Left kidney (tissue), 1 donor: ENCODE measurements at regions not wholly inside any gene's neighbourhood (a gene's known extent, or its start where the extent isn't known, plus 50 kb on each side); places are given as distances from the start of the nearest gene placed in this dataset.

ENCODE experiments used
- DNase-seq: peaks from one replicate; pipeline ENCODE4 v3.0.0-alpha.2; 2013

GRCh38 chr21:15370462-15370975 lies 305.7 kb upstream of the NRIP1 start:
- DNase-seq, result no peak

GRCh38 chr21:15373941-15374340 lies 309.1 kb upstream of the NRIP1 start:
- no peak for DNase-seq

GRCh38 chr21:15379776-15380175 lies 315.0 kb upstream of the NRIP1 start:
- DNase-seq, result no peak

- no peak for DNase-seq
Observed at GRCh38 chr21:15383588-15383987, 318.8 kb upstream of the NRIP1 start.

- DNase-seq, result no peak
Observed at GRCh38 chr21:15390049-15390448, 325.2 kb upstream of the NRIP1 start.

- DNase-seq, result no peak
Observed at GRCh38 chr21:15397258-15397657, 332.5 kb upstream of the NRIP1 start.

GRCh38 chr21:15400905-15401304 lies 328.9 kb upstream of the USP25 start:
- DNase-seq, result no peak

GRCh38 chr21:15401331-15401730 lies 328.5 kb upstream of the USP25 start:
- DNase-seq, result no peak

GRCh38 chr21:15405214-15405613 lies 324.6 kb upstream of the USP25 start:
- no peak for DNase-seq

- DNase-seq, result no peak
Observed at GRCh38 chr21:15406791-15407190, 323.0 kb upstream of the USP25 start.

- DNase-seq, result no peak
Observed at GRCh38 chr21:15407585-15407984, 322.2 kb upstream of the USP25 start.

GRCh38 chr21:15408089-15408488 lies 321.7 kb upstream of the USP25 start:
- no peak for DNase-seq

- DNase-seq, result no peak
Observed at GRCh38 chr21:15409031-15409430, 320.8 kb upstream of the USP25 start.

GRCh38 chr21:15410853-15411252 lies 318.9 kb upstream of the USP25 start:
- no peak for DNase-seq

GRCh38 chr21:15414057-15414456 lies 315.7 kb upstream of the USP25 start:
- DNase-seq, result no peak

- DNase-seq, result no peak
Observed at GRCh38 chr21:15415541-15416261, 314.1 kb upstream of the USP25 start.

- no peak for DNase-seq
Observed at GRCh38 chr21:15421441-15421881, 308.3 kb upstream of the USP25 start.

GRCh38 chr21:15421947-15422346 lies 307.8 kb upstream of the USP25 start:
- no peak for DNase-seq

GRCh38 chr21:15422783-15423182 lies 307.0 kb upstream of the USP25 start:
- no peak for DNase-seq

GRCh38 chr21:15423676-15424445 lies 305.9 kb upstream of the USP25 start:
- no peak for DNase-seq

GRCh38 chr21:15425049-15425448 lies 304.7 kb upstream of the USP25 start:
- DNase-seq, result no peak

- DNase-seq, result no peak
Observed at GRCh38 chr21:15430023-15430422, 299.8 kb upstream of the USP25 start.

- DNase-seq, result no peak
Observed at GRCh38 chr21:15430577-15430976, 299.2 kb upstream of the USP25 start.

GRCh38 chr21:15431053-15431452 lies 298.7 kb upstream of the USP25 start:
- no peak for DNase-seq
